ENCODE measurements at regions not wholly inside any gene's neighbourhood (a gene's known extent, or its start where the extent isn't known, plus 50 kb on each side); places are given as distances from the start of the nearest gene placed in this dataset.
"Not testable (repeated sequence)": the region's sequence is repeated elsewhere in the genome, so short reads cannot be mapped to it uniquely, and the experiment has no call there.

DNA sequence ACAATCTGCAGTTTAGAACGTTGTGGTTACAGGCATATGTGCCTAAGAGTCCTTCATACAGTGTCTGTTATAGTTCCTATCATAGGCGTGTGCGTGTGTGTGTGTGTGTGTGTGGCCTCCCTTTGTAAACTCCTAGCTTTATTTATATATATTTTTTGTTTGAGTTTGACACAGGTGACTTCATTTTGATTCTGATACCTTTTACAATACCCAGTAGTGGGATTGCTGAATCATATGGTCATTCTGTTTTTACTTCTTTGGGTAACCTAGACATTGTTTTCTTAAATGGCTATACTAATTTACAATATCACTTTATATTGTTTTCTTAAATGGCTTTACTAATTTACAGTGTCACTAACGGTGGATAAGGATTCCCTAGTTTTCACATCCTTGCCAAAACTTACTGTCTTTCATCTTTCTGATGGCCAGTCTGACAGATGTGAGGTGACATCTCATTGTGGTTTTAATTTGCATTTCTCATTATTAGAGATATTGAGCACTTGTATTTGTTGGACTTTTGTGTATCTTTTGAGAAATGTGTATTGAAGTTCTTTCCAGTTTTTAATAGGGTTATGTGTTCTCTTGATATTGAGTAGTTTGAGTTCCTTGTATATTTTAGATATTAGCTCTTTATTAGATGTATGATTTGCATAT lies 211.1 kb upstream of the NUDT6 start:
- CTCF ChIA-PET, result interaction anchor here (0.6 kb wide), 1 partner anchor 31 kb away, joined by 3 read pairs; no protein-coding TSS in a partner anchor
- no peaks in the 10 kb centered on the region for H3K4me1 Mint-ChIP-seq

DNA sequence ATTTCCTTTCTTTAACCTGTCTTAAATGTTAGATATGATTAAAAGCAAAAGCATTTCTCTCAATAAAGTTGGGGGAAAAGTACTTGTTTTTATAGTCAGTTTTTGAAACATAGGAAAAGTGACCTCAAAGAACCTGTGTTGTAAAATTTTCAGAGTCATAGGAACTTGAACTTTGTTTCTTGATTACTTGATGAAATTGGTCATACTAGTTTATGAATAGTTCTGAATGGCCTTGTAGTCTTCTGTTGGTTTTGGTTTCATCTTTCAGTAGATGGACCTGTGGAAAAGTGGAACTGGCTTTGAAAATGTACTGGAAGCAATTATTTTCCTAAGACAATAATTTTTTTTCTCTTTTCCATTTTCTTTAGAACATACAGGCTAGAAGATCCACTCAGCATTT lies 222.2 kb upstream of the NUDT6 start:
- H3K4me1 Mint-ChIP-seq, result no peaks in the 10 kb centered on the region
- H3K27me3 Mint-ChIP-seq, result no peaks in the 10 kb centered on the region
- DNase-seq, result no peak
- ChIA-PET POLR2A (no interaction called here), CTCF (no interaction called here)
- H3K4me3 Mint-ChIP-seq, result no peak overlapping the region
- no peak overlapping the region for H3K27ac Mint-ChIP-seq
- no peaks in the 10 kb centered on the region for H3K9me3 Mint-ChIP-seq
- peaks cover 5% of the 10 kb centered on the region for H3K36me3 Mint-ChIP-seq (ENCODE audit: low read depth)

More for the DNA sequence above, 211.1 kb upstream of the NUDT6 start:
- no peak overlapping the region for H3K4me3 Mint-ChIP-seq
- peaks cover 5% of the 10 kb centered on the region for H3K36me3 Mint-ChIP-seq (ENCODE audit: low read depth)
- H3K9me3 Mint-ChIP-seq, result no peaks in the 10 kb centered on the region
- H3K27ac Mint-ChIP-seq, result no peak overlapping the region
- H3K27me3 Mint-ChIP-seq, result no peaks in the 10 kb centered on the region
- no peak for DNase-seq
- POLR2A ChIA-PET, result no interaction called here

DNA sequence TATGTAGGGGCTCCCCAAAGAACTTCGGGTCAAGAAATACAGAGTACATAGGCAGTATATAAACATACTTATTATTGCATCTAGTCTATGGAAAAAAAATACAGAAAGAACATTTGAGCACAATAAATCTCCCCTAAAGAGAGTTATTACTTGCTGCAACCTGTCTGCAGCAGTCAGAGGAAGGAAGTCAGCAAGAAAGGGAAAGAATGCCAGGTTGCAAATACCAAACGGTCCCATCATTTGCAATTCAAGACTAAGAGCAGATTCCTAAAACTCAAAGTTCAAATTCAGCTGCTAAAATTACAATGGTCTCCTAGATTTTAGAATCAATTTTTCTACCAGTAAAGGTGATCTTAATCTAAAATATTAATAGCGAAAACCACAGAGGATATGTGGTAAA lies 236.2 kb upstream of the NUDT6 start:
- Mint-ChIP-seq H3K4me1 (no peaks in the 10 kb centered on the region), H3K4me3 (no peak overlapping the region), H3K9me3 (no peaks in the 10 kb centered on the region), H3K27ac (no peak overlapping the region), H3K36me3 (ENCODE audit: low read depth) (no peaks in the 10 kb centered on the region), H3K27me3 (no peaks in the 10 kb centered on the region)
- no peak for DNase-seq
- CTCF ChIA-PET, result no interaction called here
- POLR2A ChIA-PET, result no interaction called here

DNA sequence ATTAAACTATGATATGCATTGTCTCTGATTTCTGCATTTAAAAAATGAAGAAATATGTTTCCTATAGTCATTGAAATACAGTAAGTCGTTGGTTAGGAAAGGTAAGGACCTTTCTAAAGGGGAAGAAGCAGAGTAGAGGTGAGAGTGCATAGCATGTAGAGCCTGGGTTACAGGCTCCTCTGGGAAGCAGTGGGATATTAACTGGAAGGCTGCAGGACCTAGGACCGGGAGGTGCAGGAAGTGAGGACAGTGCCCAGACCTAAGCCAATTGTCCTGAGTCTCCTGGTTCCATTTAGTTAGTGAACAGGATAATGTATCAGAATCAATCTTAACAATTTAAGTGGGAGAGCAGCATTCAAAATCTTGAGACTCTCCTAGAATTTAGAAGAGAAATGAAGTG lies 237.1 kb upstream of the NUDT6 start:
- H3K4me1 Mint-ChIP-seq, result no peaks in the 10 kb centered on the region
- CTCF ChIA-PET, result no interaction called here
- peak overlapping the region; percentile 54 for H3K27ac Mint-ChIP-seq

DNA sequence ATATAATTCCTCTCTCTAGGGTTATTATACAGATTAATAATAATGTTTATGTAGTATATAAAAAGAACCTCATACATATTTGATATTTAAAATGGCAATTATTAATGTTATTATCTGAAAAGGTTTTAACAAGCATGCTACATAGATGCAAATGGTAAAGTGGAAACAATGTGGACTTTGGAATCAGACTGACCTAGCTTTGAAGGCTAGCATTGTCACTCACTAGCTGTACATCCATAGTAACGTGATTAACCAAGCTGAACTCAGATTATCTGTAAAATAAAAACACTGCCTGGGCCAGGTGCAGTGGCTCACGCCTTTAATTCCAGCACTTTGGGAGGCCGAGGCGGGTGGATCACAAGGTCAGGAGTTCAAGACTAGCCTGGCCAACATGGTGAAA lies 233.7 kb upstream of the SPRY1 start:
- no peaks in the 10 kb centered on the region for H3K36me3 Mint-ChIP-seq (ENCODE audit: low read depth)
- no peak overlapping the region for H3K4me3 Mint-ChIP-seq
- no peaks in the 10 kb centered on the region for H3K9me3 Mint-ChIP-seq
- no peak for DNase-seq
- no peak overlapping the region for H3K27ac Mint-ChIP-seq
- no peaks in the 10 kb centered on the region for H3K4me1 Mint-ChIP-seq
- ChIA-PET CTCF (no interaction called here), POLR2A (no interaction called here)
- H3K27me3 Mint-ChIP-seq, result no peaks in the 10 kb centered on the region

More for the DNA sequence above, 237.1 kb upstream of the NUDT6 start:
- H3K9me3 Mint-ChIP-seq, result no peaks in the 10 kb centered on the region
- no peak overlapping the region for H3K4me3 Mint-ChIP-seq
- H3K36me3 Mint-ChIP-seq (ENCODE audit: low read depth), result no peaks in the 10 kb centered on the region
- no peak for DNase-seq
- POLR2A ChIA-PET, result no interaction called here
- H3K27me3 Mint-ChIP-seq, result no peaks in the 10 kb centered on the region

DNA sequence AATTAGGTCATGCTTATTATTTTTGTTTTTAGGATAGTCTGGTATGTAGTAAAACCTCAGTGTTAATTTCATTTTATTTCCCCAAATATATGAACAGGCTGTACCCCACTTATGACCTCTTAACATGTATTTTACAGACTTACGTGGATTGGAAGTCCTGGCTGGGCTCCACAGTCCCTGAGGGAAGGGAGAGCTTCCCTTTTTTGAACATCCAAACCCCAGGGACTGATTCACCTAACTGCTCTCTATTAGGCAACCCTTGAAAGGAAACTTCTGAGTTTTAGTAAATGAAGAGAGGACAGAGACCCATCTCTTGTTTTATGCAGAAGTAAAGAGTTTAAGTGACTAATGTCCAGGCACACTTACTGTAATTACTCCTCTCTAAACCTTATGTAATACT lies 233.1 kb upstream of the SPRY1 start:
- no peaks in the 10 kb centered on the region for H3K27me3 Mint-ChIP-seq
- no peaks in the 10 kb centered on the region for H3K4me1 Mint-ChIP-seq
- no peak overlapping the region for H3K27ac Mint-ChIP-seq
- H3K9me3 Mint-ChIP-seq, result no peaks in the 10 kb centered on the region
- DNase-seq, result no peak
- CTCF ChIA-PET, result no interaction called here
- POLR2A ChIA-PET, result no interaction called here
- H3K36me3 Mint-ChIP-seq (ENCODE audit: low read depth), result no peaks in the 10 kb centered on the region
- no peak overlapping the region for H3K4me3 Mint-ChIP-seq

DNA sequence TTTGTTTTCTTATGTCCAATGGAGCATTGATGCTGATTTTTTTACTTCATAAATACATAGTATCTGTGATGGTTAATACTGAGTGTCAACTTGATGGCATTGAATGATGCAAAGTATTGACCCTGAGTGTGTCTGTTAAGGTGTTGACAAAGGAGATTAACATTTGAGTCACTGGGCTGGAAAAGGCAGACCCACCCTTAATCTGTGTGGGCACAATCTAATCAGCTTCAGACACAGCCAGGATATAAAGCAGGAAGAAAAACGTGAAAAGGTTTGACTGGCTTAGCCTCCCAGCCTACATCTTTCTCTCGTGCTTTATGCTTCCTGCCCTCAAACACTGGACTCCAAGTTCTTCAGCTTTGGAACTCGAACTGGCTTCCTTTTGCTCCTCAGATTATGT lies 230.6 kb upstream of the SPRY1 start:
- ChIA-PET CTCF (no interaction called here), POLR2A (no interaction called here)
- H3K4me3 Mint-ChIP-seq, result no peak overlapping the region
- peaks cover 3% of the 10 kb centered on the region for H3K4me1 Mint-ChIP-seq
- no peaks in the 10 kb centered on the region for H3K9me3 Mint-ChIP-seq
- DNase-seq, result no peak
- H3K36me3 Mint-ChIP-seq (ENCODE audit: low read depth), result no peaks in the 10 kb centered on the region
- no peaks in the 10 kb centered on the region for H3K27me3 Mint-ChIP-seq
- H3K27ac Mint-ChIP-seq, result no peak overlapping the region

DNA sequence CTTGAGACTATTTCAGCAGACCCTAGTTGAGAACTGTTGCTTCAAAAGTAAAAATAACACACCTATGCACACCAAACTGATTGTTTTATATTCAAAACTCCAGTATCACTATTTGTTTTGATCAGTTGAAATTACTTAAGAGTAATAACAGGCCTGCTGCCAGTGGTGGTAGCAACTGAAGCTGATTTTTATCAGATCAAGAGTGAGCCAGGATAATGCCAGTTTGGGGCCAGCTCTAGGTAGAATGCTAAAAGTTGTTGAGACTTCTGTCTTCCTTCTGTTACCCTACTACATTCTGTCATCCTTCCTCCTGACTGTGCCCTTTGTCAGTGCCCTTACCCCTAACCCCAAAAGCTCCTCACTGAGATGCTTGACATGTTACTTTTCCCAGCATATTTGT lies 228.7 kb upstream of the SPRY1 start:
- ChIA-PET CTCF (no interaction called here), POLR2A (no interaction called here)
- Mint-ChIP-seq H3K4me3 (no peak overlapping the region), H3K4me1 (peaks cover 3% of the 10 kb centered on the region), H3K27me3 (no peaks in the 10 kb centered on the region), H3K36me3 (ENCODE audit: low read depth) (no peaks in the 10 kb centered on the region), H3K27ac (no peak overlapping the region), H3K9me3 (no peaks in the 10 kb centered on the region)
- no peak for DNase-seq

DNA sequence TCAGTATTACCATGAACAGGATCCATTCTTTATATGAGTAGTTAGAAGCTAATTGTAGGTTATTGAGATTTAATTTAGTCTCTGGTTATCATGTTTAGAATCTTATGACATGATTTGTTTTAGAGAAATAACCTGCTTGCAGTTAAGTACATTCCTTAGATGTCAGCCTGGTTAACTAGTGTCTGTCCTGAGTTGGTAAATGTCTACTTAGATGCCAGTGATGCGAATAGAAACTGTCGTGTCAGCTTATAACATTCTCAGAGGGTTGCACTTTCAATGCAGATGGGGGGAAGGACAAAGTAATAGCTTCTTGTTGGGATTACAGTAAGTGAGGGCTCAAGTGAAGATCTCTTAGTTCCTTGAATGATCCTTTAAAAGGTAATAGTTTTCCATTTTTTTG lies 227.8 kb upstream of the SPRY1 start:
- Mint-ChIP-seq H3K27ac (no peak overlapping the region), H3K4me3 (no peak overlapping the region), H3K9me3 (no peaks in the 10 kb centered on the region), H3K4me1 (peaks cover 3% of the 10 kb centered on the region), H3K36me3 (ENCODE audit: low read depth) (no peaks in the 10 kb centered on the region), H3K27me3 (no peaks in the 10 kb centered on the region)
- ChIA-PET POLR2A (no interaction called here), CTCF (interaction anchor here (0.9 kb wide), 1 partner anchor 21 kb away, joined by 3 read pairs; no protein-coding TSS in a partner anchor)
- DNase-seq, result no peak

DNA sequence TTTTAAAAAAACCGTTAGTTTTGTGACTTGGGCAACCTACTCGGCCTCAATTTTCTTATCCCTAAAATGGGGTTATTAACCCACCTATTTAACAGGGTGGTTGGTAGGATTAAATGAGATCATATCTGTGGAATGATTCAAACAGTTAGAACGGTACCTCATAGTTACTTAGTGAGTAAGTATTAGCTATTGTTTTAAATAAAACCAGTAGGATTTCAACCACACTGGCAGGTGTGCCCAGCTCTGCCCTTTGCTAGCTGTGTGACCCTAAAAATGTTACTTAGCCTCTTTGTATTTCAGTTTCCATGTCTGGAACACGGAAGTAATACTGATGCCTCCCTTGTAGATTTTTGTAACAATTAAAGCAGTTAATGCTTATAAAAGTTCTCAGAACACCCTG lies 225.8 kb upstream of the SPRY1 start:
- DNase-seq, result no peak
- Mint-ChIP-seq H3K4me1 (peaks cover 3% of the 10 kb centered on the region), H3K27ac (no peak overlapping the region), H3K27me3 (no peaks in the 10 kb centered on the region), H3K9me3 (no peaks in the 10 kb centered on the region), H3K36me3 (ENCODE audit: low read depth) (no peaks in the 10 kb centered on the region), H3K4me3 (no peak overlapping the region)
- ChIA-PET CTCF (no interaction called here), POLR2A (no interaction called here)

DNA sequence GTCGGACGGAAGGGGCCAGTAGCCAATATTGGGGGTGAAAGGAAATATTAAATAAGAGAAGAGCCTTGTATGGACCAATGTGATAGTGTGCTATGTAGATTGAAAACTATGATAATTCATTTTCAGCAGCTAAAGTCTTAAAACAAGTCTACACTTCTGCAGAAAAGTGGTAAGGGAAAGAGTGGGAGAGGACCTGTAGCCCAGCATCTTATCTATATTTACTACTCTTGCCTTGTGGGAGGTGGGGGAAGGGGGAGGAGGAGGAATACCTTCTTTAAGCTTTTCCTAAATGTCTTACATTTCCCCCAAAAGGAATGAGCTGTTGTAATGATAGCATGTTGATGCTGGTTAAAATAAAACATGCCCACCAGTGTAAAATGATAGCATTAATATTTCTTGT lies 220.0 kb upstream of the SPRY1 start:
- H3K36me3 Mint-ChIP-seq (ENCODE audit: low read depth), result no peaks in the 10 kb centered on the region
- ChIA-PET CTCF (no interaction called here), POLR2A (no interaction called here)
- no peaks in the 10 kb centered on the region for H3K4me1 Mint-ChIP-seq
- no peak overlapping the region for H3K27ac Mint-ChIP-seq
- no peaks in the 10 kb centered on the region for H3K27me3 Mint-ChIP-seq
- DNase-seq, result no peak
- H3K4me3 Mint-ChIP-seq, result no peak overlapping the region
- H3K9me3 Mint-ChIP-seq, result no peaks in the 10 kb centered on the region

DNA sequence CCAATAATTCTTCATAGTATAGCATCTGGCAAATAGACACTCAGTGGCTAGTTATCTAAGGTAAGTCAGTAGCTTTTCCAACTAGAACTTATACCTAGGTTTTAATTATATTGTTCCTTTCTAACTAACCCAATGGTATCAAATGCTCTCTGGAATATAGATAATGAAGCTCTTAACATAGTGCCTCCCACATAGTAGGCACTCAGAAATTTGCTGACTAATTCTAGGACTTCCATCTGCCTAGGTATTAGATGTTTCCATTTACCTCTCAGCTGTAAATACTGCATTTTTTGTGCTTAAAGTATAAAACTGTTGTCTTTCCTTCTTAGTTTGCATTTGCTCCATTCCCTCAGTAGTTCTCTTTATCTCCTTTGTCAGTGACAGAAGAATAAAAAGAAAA lies 214.3 kb upstream of the SPRY1 start:
- DNase-seq, result no peak
- Mint-ChIP-seq H3K9me3 (peaks cover 2% of the 10 kb centered on the region), H3K27me3 (no peaks in the 10 kb centered on the region), H3K36me3 (ENCODE audit: low read depth) (peaks cover 2% of the 10 kb centered on the region), H3K4me1 (no peaks in the 10 kb centered on the region), H3K4me3 (no peak overlapping the region), H3K27ac (no peak overlapping the region)
- CTCF ChIA-PET, result no interaction called here
- POLR2A ChIA-PET, result no interaction called here

DNA sequence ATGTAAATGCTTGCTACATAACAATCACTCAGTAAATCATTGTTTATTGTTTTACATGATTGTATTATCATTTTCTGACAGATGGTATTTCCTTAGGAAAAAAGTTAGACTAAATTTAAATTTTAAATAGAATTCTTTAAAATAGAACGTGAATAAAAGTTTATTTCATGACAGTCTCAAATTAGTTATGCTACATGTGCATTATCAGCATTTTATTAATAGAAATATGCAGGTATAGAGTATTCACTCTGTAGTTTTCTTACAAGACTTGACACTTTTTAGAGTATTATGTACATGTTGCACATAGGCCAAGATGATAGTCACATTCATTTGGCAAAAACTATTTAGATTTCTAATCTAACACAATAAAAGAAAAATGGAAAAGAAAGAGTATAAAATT lies 213.3 kb upstream of the SPRY1 start:
- Mint-ChIP-seq H3K36me3 (ENCODE audit: low read depth) (peaks cover 2% of the 10 kb centered on the region), H3K9me3 (peaks cover 2% of the 10 kb centered on the region), H3K27me3 (no peaks in the 10 kb centered on the region), H3K27ac (no peak overlapping the region), H3K4me3 (no peak overlapping the region), H3K4me1 (no peaks in the 10 kb centered on the region)
- CTCF ChIA-PET, result no interaction called here
- no peak for DNase-seq
- POLR2A ChIA-PET, result no interaction called here

DNA sequence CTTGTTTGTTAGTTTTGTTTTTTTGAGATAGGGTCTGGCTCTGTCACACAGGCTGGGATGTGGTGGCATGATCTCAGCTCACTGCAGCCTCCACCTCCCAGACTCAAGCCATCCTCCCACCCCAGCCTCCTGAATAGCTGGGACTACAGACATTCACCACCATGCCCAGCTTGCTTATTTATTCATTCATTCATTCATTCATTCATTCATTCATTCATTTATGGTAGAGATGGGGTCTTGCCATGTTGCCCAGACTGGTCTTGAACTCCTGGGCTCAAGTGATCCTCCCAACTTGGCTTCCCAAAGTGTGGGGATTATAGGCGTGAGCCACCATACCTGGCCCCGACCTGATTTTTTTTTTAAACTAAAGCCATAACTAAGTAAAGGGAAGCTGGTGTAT lies 212.8 kb upstream of the SPRY1 start:
- H3K27ac Mint-ChIP-seq; DNase-seq; H3K4me1 Mint-ChIP-seq; CTCF ChIA-PET; H3K36me3 Mint-ChIP-seq (ENCODE audit: low read depth); H3K27me3 Mint-ChIP-seq; H3K9me3 Mint-ChIP-seq; H3K4me3 Mint-ChIP-seq; POLR2A ChIA-PET: not testable (repeated sequence)

Measured in activated CD4-positive, alpha-beta T cell treated with anti-CD3 and anti-CD28 coated beads, Interleukin-2, amount 10 ng/mL, durations not matched to agents 7 days and 5 days (primary cell).